ENCODE measurements at regions not wholly inside any gene's neighbourhood (a gene's known extent, or its start where the extent isn't known, plus 50 kb on each side); places are given as distances from the start of the nearest gene placed in this dataset.

GRCh38 chr5:53333160-53333559 is 147.3 kb upstream of the FST start:
- Histone ChIP-seq H3K27ac (no peak overlapping the region), H3K27me3 (no peaks in the 10 kb centered on the region), H3K4me3 (no peak overlapping the region), H3K9me3 (no peaks in the 10 kb centered on the region), H3K36me3 (no peaks in the 10 kb centered on the region), H3K4me1 (no peaks in the 10 kb centered on the region)
- no peak for DNase-seq
- in situ Hi-C loops (cut with MboI; ENCODE audit: low sequenced_read_pairs in 4 of 4) (no loop called here), intact Hi-C loops (cut with DNase I; ENCODE audit: low total_unique reads) (no loop called here)
- TF ChIP-seq POLR2A (IDR thresholded peaks at IDR 0.05), result no peak
- TF ChIP-seq CTCF (IDR thresholded peaks at IDR 0.05 in 4 of 5, conservative IDR thresholded peaks at IDR 0.05 in 1 of 5), result no peak
- no peak for ATAC-seq

- ATAC-seq, result no peak
- Histone ChIP-seq H3K4me1 (no peaks in the 10 kb centered on the region), H3K27ac (no peak overlapping the region), H3K27me3 (no peaks in the 10 kb centered on the region), H3K9me3 (no peaks in the 10 kb centered on the region), H3K4me3 (no peak overlapping the region), H3K36me3 (no peaks in the 10 kb centered on the region)
- TF ChIP-seq POLR2A (IDR thresholded peaks at IDR 0.05) (no peak), CTCF (IDR thresholded peaks at IDR 0.05 in 4 of 5, conservative IDR thresholded peaks at IDR 0.05 in 1 of 5) (no peak)
- intact Hi-C loops (cut with DNase I; ENCODE audit: low total_unique reads), result no loop called here
- no peak for DNase-seq
- in situ Hi-C loops (cut with MboI; ENCODE audit: low sequenced_read_pairs in 4 of 4), result no loop called here
These were observed 145.9 kb upstream of the FST start for GRCh38 chr5:53334431-53334941.

GRCh38 chr5:53335115-53335514 is 145.3 kb upstream of the FST start:
- DNase-seq (no peak), ATAC-seq (no peak)
- intact Hi-C loops (cut with DNase I; ENCODE audit: low total_unique reads) (no loop called here), in situ Hi-C loops (cut with MboI; ENCODE audit: low sequenced_read_pairs in 4 of 4) (no loop called here)
- Histone ChIP-seq H3K27ac (no peak overlapping the region), H3K4me1 (no peaks in the 10 kb centered on the region), H3K9me3 (no peaks in the 10 kb centered on the region), H3K36me3 (no peaks in the 10 kb centered on the region), H3K4me3 (no peak overlapping the region), H3K27me3 (no peaks in the 10 kb centered on the region)
- TF ChIP-seq CTCF (IDR thresholded peaks at IDR 0.05 in 4 of 5, conservative IDR thresholded peaks at IDR 0.05 in 1 of 5), result no peak
- no peak for TF ChIP-seq POLR2A (IDR thresholded peaks at IDR 0.05)

- intact Hi-C loops (cut with DNase I; ENCODE audit: low total_unique reads) (no loop called here), in situ Hi-C loops (cut with MboI; ENCODE audit: low sequenced_read_pairs in 4 of 4) (no loop called here)
- no peak overlapping the region for H3K4me3 ChIP-seq
- no peaks in the 10 kb centered on the region for H3K36me3 ChIP-seq
- TF ChIP-seq CTCF (IDR thresholded peaks at IDR 0.05 in 4 of 5, conservative IDR thresholded peaks at IDR 0.05 in 1 of 5) (no peak), POLR2A (IDR thresholded peaks at IDR 0.05) (no peak)
- DNase-seq, result no peak
- H3K27ac ChIP-seq, result no peak overlapping the region
- H3K9me3 ChIP-seq, result no peaks in the 10 kb centered on the region
- no peaks in the 10 kb centered on the region for H3K27me3 ChIP-seq
- no peaks in the 10 kb centered on the region for H3K4me1 ChIP-seq
- ATAC-seq, result no peak
These were observed 142.6 kb upstream of the FST start for GRCh38 chr5:53337827-53338226.

GRCh38 chr5:53338971-53339370 is 141.5 kb upstream of the FST start:
- TF ChIP-seq CTCF (IDR thresholded peaks at IDR 0.05 in 4 of 5, conservative IDR thresholded peaks at IDR 0.05 in 1 of 5) (no peak), POLR2A (IDR thresholded peaks at IDR 0.05) (no peak)
- no peaks in the 10 kb centered on the region for H3K27me3 ChIP-seq
- H3K36me3 ChIP-seq, result no peaks in the 10 kb centered on the region
- H3K9me3 ChIP-seq, result no peaks in the 10 kb centered on the region
- intact Hi-C loops (cut with DNase I; ENCODE audit: low total_unique reads), result no loop called here
- H3K4me3 ChIP-seq, result no peak overlapping the region
- H3K4me1 ChIP-seq, result no peaks in the 10 kb centered on the region
- ATAC-seq (no peak), DNase-seq (no peak)
- H3K27ac ChIP-seq, result no peak overlapping the region
- in situ Hi-C loops (cut with MboI; ENCODE audit: low sequenced_read_pairs in 4 of 4), result no loop called here

Data from gastrocnemius medialis (tissue), 4 donors.